OCI-LY7 (cell line): ENCODE measurements at regions not wholly inside any gene's neighbourhood (a gene's known extent, or its start where the extent isn't known, plus 50 kb on each side); places are given as distances from the start of the nearest gene placed in this dataset.

Experiments
- CTCF ChIP-seq: fragments of 200-600 bp; sonication (generic); conservative IDR thresholded peaks from 2 replicates; pipeline ENCODE4 v1.5.1; 2014; ENCODE audit warnings: mild to moderate bottlenecking, antibody characterized with exemption, low read length, moderate library complexity, mixed read lengths
- EZH2phosphoT487 ChIP-seq: fragments of 200-600 bp; sonication (generic); IDR thresholded peaks from 2 replicates; pipeline ENCODE4 v1.6.1; 2018; ENCODE audit warnings: low read depth, borderline replicate concordance, mild to moderate bottlenecking, mixed run types, antibody characterized with exemption, low read length, moderate library complexity, mixed read lengths

- TF ChIP-seq CTCF (no peak), EZH2phosphoT487 (no peak)
These were observed 118.8 kb downstream of the SST start for GRCh38 chr3:187551416-187551815.
